Fibroblast of lung (primary cell): ENCODE measurements at regions not wholly inside any gene's neighbourhood (a gene's known extent, or its start where the extent isn't known, plus 50 kb on each side); places are given as distances from the start of the nearest gene placed in this dataset.
A peak's percentile ranks its signal among the peaks of the same experiment; 100 is the strongest.

Experiments
- DNase-seq, 2 donors: peaks; one replicate each; pipeline versions ENCODE4 v3.0.0 to v3.0.0-alpha.2; 2010; ENCODE audit warnings: low read depth in 2 of 2
- H2AFZ ChIP-seq: 2 replicates; pipeline ENCODE4 v1.5.1; 2012; ENCODE audit warnings: low read length, control low read depth, inconsistent platforms
- H3K27ac ChIP-seq: 2 replicates; pipeline ENCODE4 v1.5.1; 2011; ENCODE audit warnings: low read length, control low read depth; ENCODE audit not compliant: insufficient read depth
- H3K27me3 ChIP-seq: 2 replicates; pipeline ENCODE4 v1.5.1; 2011; ENCODE audit warnings: mild to moderate bottlenecking, low read length; ENCODE audit not compliant: control insufficient read depth, insufficient read depth
- H3K36me3 ChIP-seq: 2 replicates; pipeline ENCODE4 v1.5.1; 2011; ENCODE audit warnings: low read length; ENCODE audit not compliant: control insufficient read depth, insufficient read depth
- H3K4me1 ChIP-seq: 2 replicates; pipeline ENCODE4 v1.5.1; 2011; ENCODE audit warnings: low read length; ENCODE audit not compliant: control insufficient read depth, insufficient read depth; ENCODE audit errors: extremely low read depth
- H3K4me2 ChIP-seq: 2 replicates; pipeline ENCODE4 v1.5.1; 2011; ENCODE audit warnings: low read length, control low read depth; ENCODE audit not compliant: insufficient read depth; ENCODE audit errors: extremely low read depth
- H3K4me3 ChIP-seq, 4 experiments: fragments of 200-600 bp in 1 of 4; sonication (generic) in 1 of 4; replicated peaks in 1 of 4; 2 replicates each; pipeline ENCODE4 v1.5.1; 2011 to 2016; ENCODE audit warnings: low read length in 4 of 4, low read depth in 3 of 4, mild to moderate bottlenecking in 3 of 4, control low read depth in 2 of 4, inconsistent platforms in 1 of 4, mixed read lengths in 1 of 4; ENCODE audit not compliant: insufficient read depth in 1 of 4; ENCODE audit errors: control extremely low read depth in 1 of 4
- H3K79me2 ChIP-seq: 2 replicates; pipeline ENCODE4 v1.5.1; 2012; ENCODE audit warnings: mild to moderate bottlenecking, low read length, inconsistent platforms; ENCODE audit not compliant: control insufficient read depth, insufficient read depth
- H3K9ac ChIP-seq: 2 replicates; pipeline ENCODE4 v1.5.1; 2011; ENCODE audit warnings: mild to moderate bottlenecking, low read length, control low read depth; ENCODE audit not compliant: insufficient read depth
- H3K9me3 ChIP-seq: 2 replicates; pipeline ENCODE4 v1.5.1; 2012; ENCODE audit warnings: low read depth, low read length; ENCODE audit not compliant: control insufficient read depth, insufficient read depth
- H4K20me1 ChIP-seq: 2 replicates; pipeline ENCODE4 v1.5.1; 2011; ENCODE audit warnings: low read length; ENCODE audit not compliant: control insufficient read depth, insufficient read depth; ENCODE audit errors: extremely low read depth
- CTCF ChIP-seq, 2 donors: IDR thresholded peaks in 1 of 2; conservative IDR thresholded peaks in 1 of 2; 1 replicate in 1 of 2; 2 replicates in 1 of 2; pipeline ENCODE4 v1.5.1; 2011 to 2012; ENCODE audit warnings: low read length in 2 of 2, control low read depth in 1 of 2, inconsistent platforms in 1 of 2, low read depth in 1 of 2, mild to moderate bottlenecking in 1 of 2
- EZH2 ChIP-seq: IDR thresholded peaks from 2 replicates; pipeline ENCODE4 v1.5.1; 2012; ENCODE audit warnings: low read length, control low read depth, mild to moderate bottlenecking; ENCODE audit errors: missing control alignments

DNA sequence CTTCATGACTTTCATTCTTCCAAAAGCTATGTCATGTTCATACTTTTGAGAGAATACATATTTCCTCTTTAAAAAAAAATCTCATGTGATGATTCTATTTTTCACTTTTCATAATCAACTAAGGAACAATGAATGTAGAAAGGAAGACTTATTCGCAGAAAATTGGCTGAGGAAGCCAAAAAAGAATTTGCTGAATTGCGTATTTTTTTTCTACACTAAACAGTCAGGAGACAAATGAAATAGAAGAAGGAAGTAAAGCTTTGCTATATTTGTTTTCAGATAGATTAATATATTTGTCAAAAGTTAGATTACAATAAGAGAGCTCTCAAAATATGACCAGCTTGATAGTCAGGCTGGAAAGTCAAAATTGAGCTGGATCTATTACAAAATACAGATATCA lies 504.2 kb downstream of the ANXA1 start:
- TF ChIP-seq CTCF (conservative IDR thresholded peaks at IDR 0.05 in 1 of 2, IDR thresholded peaks at IDR 0.05 in 1 of 2; ENCODE audit: low read depth in 1 of 2, low read length in 2 of 2): no peak
- no peaks in the 10 kb centered on the region for H3K79me2 ChIP-seq
- H2AFZ ChIP-seq: no peak overlapping the region
- no peaks in the 10 kb centered on the region for H3K4me1 ChIP-seq
- no peaks in the 10 kb centered on the region for H3K36me3 ChIP-seq
- DNase-seq: no peak
- H3K4me3 ChIP-seq: no peak overlapping the region
- H4K20me1 ChIP-seq: no peaks in the 10 kb centered on the region
- no peak overlapping the region for H3K9ac ChIP-seq
- H3K27ac ChIP-seq: no peak overlapping the region
- no peaks in the 10 kb centered on the region for H3K27me3 ChIP-seq
- no peak overlapping the region for H3K4me2 ChIP-seq
- no peaks in the 10 kb centered on the region for H3K9me3 ChIP-seq

DNA sequence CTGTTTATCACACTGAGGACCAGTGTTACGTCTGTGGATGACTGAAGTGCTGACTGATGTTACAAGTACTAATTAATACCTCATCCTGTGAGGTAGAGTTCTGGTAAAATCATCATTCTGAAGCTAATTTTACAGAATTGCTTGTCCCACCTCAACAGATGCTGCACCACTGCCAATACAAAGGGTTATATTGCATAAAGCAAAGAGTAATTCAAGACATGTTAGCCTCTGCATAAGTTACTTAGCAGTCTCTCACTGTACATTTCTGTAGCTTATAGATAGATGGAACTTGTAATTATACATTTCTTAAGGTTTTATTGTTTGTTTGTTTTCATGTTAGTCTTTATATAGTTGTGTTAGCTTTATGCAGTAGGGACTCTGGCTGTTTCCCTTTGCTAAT lies 513.6 kb downstream of the ANXA1 start:
- Histone ChIP-seq H3K36me3 (no peaks in the 10 kb centered on the region), H4K20me1 (no peaks in the 10 kb centered on the region), H3K4me3 (no peak overlapping the region), H3K4me1 (no peaks in the 10 kb centered on the region), H3K27ac (no peak overlapping the region), H3K9ac (no peak overlapping the region), H3K4me2 (no peak overlapping the region), H3K79me2 (no peaks in the 10 kb centered on the region), H3K27me3 (no peaks in the 10 kb centered on the region), H3K9me3 (no peaks in the 10 kb centered on the region), H2AFZ (no peak overlapping the region)
- no peak for DNase-seq
- TF ChIP-seq CTCF (conservative IDR thresholded peaks at IDR 0.05 in 1 of 2, IDR thresholded peaks at IDR 0.05 in 1 of 2; ENCODE audit: low read depth in 1 of 2, low read length in 2 of 2): no peak
- TF ChIP-seq EZH2: no peak

- DNase-seq: peak in 1 of 2 donors; percentile 8
- no peaks in the 10 kb centered on the region for H4K20me1 ChIP-seq
Measured at GRCh38 chr9:73667749-73668148, 516.1 kb downstream of the ANXA1 start.

More at GRCh38 chr9:73667749-73668148, 516.1 kb downstream of the ANXA1 start:
- no peak overlapping the region for H3K4me3 ChIP-seq
- no peaks in the 10 kb centered on the region for H3K36me3 ChIP-seq
- no peak overlapping the region for H3K9ac ChIP-seq
- no peak overlapping the region for H3K4me2 ChIP-seq
- H3K27ac ChIP-seq: no peak overlapping the region
- no peaks in the 10 kb centered on the region for H3K27me3 ChIP-seq
- H3K9me3 ChIP-seq: no peaks in the 10 kb centered on the region
- H3K79me2 ChIP-seq: no peaks in the 10 kb centered on the region
- no peaks in the 10 kb centered on the region for H3K4me1 ChIP-seq
- no peak for TF ChIP-seq CTCF (conservative IDR thresholded peaks at IDR 0.05 in 1 of 2, IDR thresholded peaks at IDR 0.05 in 1 of 2; ENCODE audit: low read depth in 1 of 2, low read length in 2 of 2)
- TF ChIP-seq EZH2: no peak
- H2AFZ ChIP-seq: no peak overlapping the region
